HG02970 (cell line): ENCODE measurements at regions not wholly inside any gene's neighbourhood (a gene's known extent, or its start where the extent isn't known, plus 50 kb on each side); places are given as distances from the start of the nearest gene placed in this dataset.

Experiments
- ATAC-seq: cut with Tn5 transposase; IDR thresholded peaks from one replicate; pipeline ENCODE4 v1.9.1; 2021; ENCODE audit warnings: mild to moderate bottlenecking, moderate library complexity, moderate number of reproducible peaks; ENCODE audit not compliant: unreplicated experiment, low FRiP score

- ATAC-seq = no peak
Observed at GRCh38 chr12:115859231-115859630, 418.3 kb downstream of the MED13L start.

- no peak for ATAC-seq
Observed at GRCh38 chr12:115857923-115858322, 419.6 kb downstream of the MED13L start.

GRCh38 chr12:115857160-115857920, 420.2 kb downstream of the MED13L start:
- no peak for ATAC-seq

- no peak for ATAC-seq
Observed at GRCh38 chr12:115852054-115852453, 425.4 kb downstream of the MED13L start.

- ATAC-seq = no peak
Observed at GRCh38 chr12:115850957-115851356, 426.5 kb downstream of the MED13L start.

- ATAC-seq = no peak
Observed at GRCh38 chr12:115849262-115849943, 428.1 kb downstream of the MED13L start.

- no peak for ATAC-seq
Observed at GRCh38 chr12:115847398-115847797, 430.1 kb downstream of the MED13L start.

GRCh38 chr12:115846516-115846915, 431.0 kb downstream of the MED13L start:
- ATAC-seq = no peak

- ATAC-seq = no peak
Observed at GRCh38 chr12:115840159-115840558, 437.3 kb downstream of the MED13L start.

GRCh38 chr12:115838952-115839351, 438.5 kb downstream of the MED13L start:
- ATAC-seq = no peak

- ATAC-seq = no peak
Observed at GRCh38 chr12:115837220-115837619, 440.3 kb downstream of the MED13L start.

- no peak for ATAC-seq
Observed at GRCh38 chr12:115835445-115835844, 442.0 kb downstream of the MED13L start.

- ATAC-seq = no peak
Observed at GRCh38 chr12:115833704-115834103, 443.8 kb downstream of the MED13L start.

GRCh38 chr12:115830633-115831032, 446.9 kb downstream of the MED13L start:
- no peak for ATAC-seq

- ATAC-seq = no peak
Observed at GRCh38 chr12:115830070-115830469, 447.4 kb downstream of the MED13L start.

- ATAC-seq = no peak
Observed at GRCh38 chr12:115828168-115828567, 449.3 kb downstream of the MED13L start.

- ATAC-seq = no peak
Observed at GRCh38 chr12:115824936-115825602, 452.4 kb downstream of the MED13L start.

GRCh38 chr12:115823635-115824034, 453.9 kb downstream of the MED13L start:
- ATAC-seq = no peak

- ATAC-seq = no peak
Observed at GRCh38 chr12:115820656-115821055, 456.8 kb downstream of the MED13L start.

GRCh38 chr12:115818973-115819372, 458.5 kb downstream of the MED13L start:
- no peak for ATAC-seq

GRCh38 chr12:115817389-115817788, 460.1 kb downstream of the MED13L start:
- no peak for ATAC-seq
